Endodermal cell (in vitro differentiated cells): ENCODE measurements at regions not wholly inside any gene's neighbourhood (a gene's known extent, or its start where the extent isn't known, plus 50 kb on each side); places are given as distances from the start of the nearest gene placed in this dataset.

Experiments used
- DNase-seq: peaks from one replicate; pipeline ENCODE4 v3.0.0-alpha.2; 2017
- H3K27ac ChIP-seq: 2 replicates; pipeline ENCODE4 v1.5.1; 2013; ENCODE audit warnings: mild to moderate bottlenecking, low read depth, low read length, moderate library complexity
- H3K27me3 ChIP-seq: 2 replicates; pipeline ENCODE4 v1.6.1; 2013; ENCODE audit warnings: mild to moderate bottlenecking, low read length, moderate library complexity; ENCODE audit not compliant: insufficient read depth, control insufficient read depth, poor library complexity, severe bottlenecking
- H3K36me3 ChIP-seq: 2 replicates; pipeline ENCODE4 v1.7.0; 2013; ENCODE audit warnings: mild to moderate bottlenecking, low read length, moderate library complexity; ENCODE audit not compliant: control insufficient read depth, insufficient read depth
- H3K4me1 ChIP-seq: one replicate; pipeline ENCODE4 v1.7.0; 2013; ENCODE audit warnings: low read length; ENCODE audit not compliant: control insufficient read depth, insufficient read depth
- H3K4me3 ChIP-seq: 2 replicates; pipeline ENCODE4 v1.5.1; 2013; ENCODE audit warnings: mild to moderate bottlenecking, low read length, moderate library complexity
- H3K9ac ChIP-seq: 2 replicates; pipeline ENCODE4 v1.6.1; 2013; ENCODE audit warnings: mild to moderate bottlenecking, low read length, moderate library complexity; ENCODE audit not compliant: poor library complexity, severe bottlenecking; ENCODE audit errors: extremely low read depth
- H3K9me3 ChIP-seq: 2 replicates; pipeline ENCODE4 v1.6.1; 2013; ENCODE audit warnings: mild to moderate bottlenecking, low read length, moderate library complexity; ENCODE audit not compliant: control insufficient read depth
- H3K27ac Mint-ChIP-seq: 2 replicates; pipeline ENCODE4 v1.8.0; 2020; ENCODE audit warnings: mixed read lengths
- H3K27me3 Mint-ChIP-seq: 2 replicates; pipeline ENCODE4 v1.8.0; 2021; ENCODE audit warnings: mild to moderate bottlenecking, mixed read lengths; ENCODE audit not compliant: insufficient read depth
- H3K36me3 Mint-ChIP-seq: 2 replicates; pipeline ENCODE4 v1.8.0; 2020; ENCODE audit warnings: low read depth, mixed read lengths
- H3K4me1 Mint-ChIP-seq: 2 replicates; pipeline ENCODE4 v1.8.0; 2020; ENCODE audit warnings: mixed read lengths
- H3K4me3 Mint-ChIP-seq: 2 replicates; pipeline ENCODE4 v1.8.0; 2020; ENCODE audit warnings: mild to moderate bottlenecking, moderate library complexity, mixed read lengths
- H3K9me3 Mint-ChIP-seq: 2 replicates; pipeline ENCODE4 v1.8.0; 2020; ENCODE audit warnings: mild to moderate bottlenecking, mixed read lengths
- CTCF ChIP-seq: fragments of 200-600 bp; sonication (generic); conservative IDR thresholded peaks from 2 replicates; pipeline ENCODE4 v1.5.0; 2021; ENCODE audit warnings: antibody characterized with exemption, mild to moderate bottlenecking
- WGBS, 2 experiments: methylation state at CpG; one replicate each; pipeline versions ENCODE4 v1.1.5 to v1.1.7; 2013; ENCODE audit warnings: missing lambda C conversion rate in 2 of 2, mixed read lengths in 1 of 2; ENCODE audit not compliant: insufficient coverage in 1 of 2, insufficient read length in 1 of 2; 5-methylcytosine and 5-hydroxymethylcytosine counted together

- Histone ChIP-seq H3K9ac (no peak overlapping the region), H3K27ac (no peak overlapping the region), H3K4me1 (no peaks in the 10 kb centered on the region), H3K36me3 (no peaks in the 10 kb centered on the region), H3K9me3 (no peaks in the 10 kb centered on the region), H3K4me3 (no peak overlapping the region), H3K27me3 (peaks cover 4% of the 10 kb centered on the region)
- 92 to 94% methylated on average over 1 to 4 of the region's 4 CpGs for WGBS, 2 experiments
- H3K9me3 Mint-ChIP-seq: no peaks in the 10 kb centered on the region
- H3K36me3 Mint-ChIP-seq: no peaks in the 10 kb centered on the region
- H3K4me3 Mint-ChIP-seq: no peak overlapping the region
- no peak for TF ChIP-seq CTCF
- peaks cover 32% of the 10 kb centered on the region for H3K27me3 Mint-ChIP-seq
- DNase-seq: no peak
- H3K4me1 Mint-ChIP-seq: peaks cover 3% of the 10 kb centered on the region
- H3K27ac Mint-ChIP-seq: no peak overlapping the region
Measured at GRCh38 chr5:135229679-135230132, 169.3 kb downstream of the MACROH2A1 start.

GRCh38 chr5:135229122-135229521, 169.9 kb downstream of the MACROH2A1 start:
- no peaks in the 10 kb centered on the region for H3K36me3 Mint-ChIP-seq
- H3K4me3 Mint-ChIP-seq: no peak overlapping the region
- Histone ChIP-seq H3K27me3 (peaks cover 9% of the 10 kb centered on the region), H3K9me3 (no peaks in the 10 kb centered on the region), H3K36me3 (no peaks in the 10 kb centered on the region), H3K4me3 (no peak overlapping the region), H3K4me1 (no peaks in the 10 kb centered on the region), H3K27ac (no peak overlapping the region), H3K9ac (no peak overlapping the region)
- peaks cover 3% of the 10 kb centered on the region for H3K4me1 Mint-ChIP-seq
- no peaks in the 10 kb centered on the region for H3K9me3 Mint-ChIP-seq
- no peak overlapping the region for H3K27ac Mint-ChIP-seq
- 96 to 100% methylated on average over 1 to 2 of the region's 2 CpGs for WGBS, 2 experiments
- H3K27me3 Mint-ChIP-seq: peaks cover 38% of the 10 kb centered on the region
- no peak for DNase-seq
- no peak for TF ChIP-seq CTCF

- no peak overlapping the region for H3K27ac Mint-ChIP-seq
- no peaks in the 10 kb centered on the region for H3K9me3 Mint-ChIP-seq
- H3K36me3 Mint-ChIP-seq: no peaks in the 10 kb centered on the region
Measured at GRCh38 chr5:135228222-135228621, 170.8 kb downstream of the MACROH2A1 start.

More at GRCh38 chr5:135228222-135228621, 170.8 kb downstream of the MACROH2A1 start:
- Histone ChIP-seq H3K4me1 (no peaks in the 10 kb centered on the region), H3K27me3 (peaks cover 10% of the 10 kb centered on the region), H3K4me3 (no peak overlapping the region), H3K36me3 (no peaks in the 10 kb centered on the region), H3K9ac (no peak overlapping the region), H3K9me3 (no peaks in the 10 kb centered on the region), H3K27ac (no peak overlapping the region)
- TF ChIP-seq CTCF: no peak
- DNase-seq: no peak
- 97% methylated on average over 1 of the region's 1 CpG; no CpG with 5 or more reads in 1 of the 2 experiments for WGBS, 2 experiments
- Mint-ChIP-seq H3K4me1 (peaks cover 3% of the 10 kb centered on the region), H3K4me3 (no peak overlapping the region), H3K27me3 (peaks cover 41% of the 10 kb centered on the region)
